Amygdala (tissue), 56 donors: ENCODE measurements at regions not wholly inside any gene's neighbourhood (a gene's known extent, or its start where the extent isn't known, plus 50 kb on each side); places are given as distances from the start of the nearest gene placed in this dataset.
"Not testable (repeated sequence)": the region's sequence is repeated elsewhere in the genome, so short reads cannot be mapped to it uniquely, and the experiment has no call there.

Experiments
- DNase-seq, 56 donors: peaks; one replicate each; lab custom pipeline; 2025; lab: John Stamatoyannopoulos, UW

GRCh38 chr6:60797831-60798230 lies 1488.2 kb downstream of the KHDRBS2 start:
- not testable (repeated sequence) for DNase-seq

GRCh38 chr6:60789601-60790000 lies 1496.4 kb downstream of the KHDRBS2 start:
- DNase-seq = not testable (repeated sequence)

GRCh38 chr6:60782698-60783464 lies 1503.1 kb downstream of the KHDRBS2 start:
- not testable (repeated sequence) for DNase-seq

GRCh38 chr6:60779591-60779990 lies 1506.4 kb downstream of the KHDRBS2 start:
- DNase-seq = not testable (repeated sequence)

GRCh38 chr6:60767791-60768499 lies 1518.1 kb downstream of the KHDRBS2 start:
- not testable (repeated sequence) for DNase-seq

- not testable (repeated sequence) for DNase-seq
Measured at GRCh38 chr6:60765331-60765730, 1520.7 kb downstream of the KHDRBS2 start.

- DNase-seq = peak in 4 of 56 donors; percentile 1 to 5 (median 3)
Measured at GRCh38 chr6:60763464-60764080, 1522.5 kb downstream of the KHDRBS2 start.

GRCh38 chr6:60760928-60761327 lies 1525.1 kb downstream of the KHDRBS2 start:
- DNase-seq = not testable (repeated sequence)

GRCh38 chr6:60759149-60759825 lies 1526.7 kb downstream of the KHDRBS2 start:
- DNase-seq = not testable (repeated sequence)

- DNase-seq = not testable (repeated sequence)
Measured at GRCh38 chr6:60758725-60759124, 1527.3 kb downstream of the KHDRBS2 start.

GRCh38 chr6:60754879-60755278 lies 1531.1 kb downstream of the KHDRBS2 start:
- no peak for DNase-seq

- DNase-seq = not testable (repeated sequence)
Measured at GRCh38 chr6:60750353-60751081, 1535.5 kb downstream of the KHDRBS2 start.

- DNase-seq = not testable (repeated sequence)
Measured at GRCh38 chr6:60747765-60748556, 1538.1 kb downstream of the KHDRBS2 start.

GRCh38 chr6:60737764-60738425 lies 1548.1 kb downstream of the KHDRBS2 start:
- not testable (repeated sequence) for DNase-seq

- not testable (repeated sequence) for DNase-seq
Measured at GRCh38 chr6:60737315-60737714, 1548.7 kb downstream of the KHDRBS2 start.

- not testable (repeated sequence) for DNase-seq
Measured at GRCh38 chr6:60723935-60724334, 1562.1 kb downstream of the KHDRBS2 start.

- no peak for DNase-seq
Measured at GRCh38 chr6:60695232-60695631, 1590.8 kb downstream of the KHDRBS2 start.

- DNase-seq = no peak
Measured at GRCh38 chr6:60687085-60687484, 1598.9 kb downstream of the KHDRBS2 start.

GRCh38 chr6:60681806-60682205 lies 1604.2 kb downstream of the KHDRBS2 start:
- no peak for DNase-seq
